Caco-2 (cell line): ENCODE measurements at regions not wholly inside any gene's neighbourhood (a gene's known extent, or its start where the extent isn't known, plus 50 kb on each side); places are given as distances from the start of the nearest gene placed in this dataset.

Source experiments
- BruUV-seq: library from RNA; stranded (reverse); fragments of 400-500 nt; replicated peaks from 2 replicates; lab custom pipeline; 2021; lab: Mats Ljungman, UMichigan
- CTCF ChIA-PET: fragments of 300-600 bp; sonication (Branson Sonifier 250); formaldehyde crosslinking; loops from one replicate; lab custom pipeline; 2022; ENCODE audit warnings: antibody characterized with exemption; lab: Charles Lee
- POLR2A ChIA-PET: fragments of 300-600 bp; sonication (Branson Sonifier 250); formaldehyde crosslinking; loops from one replicate; lab custom pipeline; 2022; ENCODE audit warnings: antibody characterized with exemption; lab: Charles Lee
- DNase-seq, 2 experiments: peaks; one replicate each; pipeline versions ENCODE4 v3.0.0 to v3.0.0-alpha.2; 2020 to 2022
- H3K27me3 ChIP-seq: replicated peaks from 2 replicates; pipeline ENCODE4 v1.6.0; 2011; ENCODE audit warnings: low read length; ENCODE audit not compliant: control insufficient read depth, insufficient read depth
- H3K36me3 ChIP-seq: 2 replicates; pipeline ENCODE4 v1.5.1; 2011; ENCODE audit warnings: low read length; ENCODE audit not compliant: control insufficient read depth, insufficient read depth
- H3K4me1 ChIP-seq: fragments of 250-450 bp; sonication (Bioruptor Pico); 2 replicates; pipeline ENCODE4 v1.5.1; 2020; ENCODE audit warnings: mild to moderate bottlenecking
- H3K4me3 ChIP-seq: 2 replicates; pipeline ENCODE4 v1.5.1; 2011; ENCODE audit warnings: low read depth, mild to moderate bottlenecking, control low read depth, low read length
- H3K9me3 ChIP-seq: fragments of 250-450 bp; sonication (Bioruptor Pico); 2 replicates; pipeline ENCODE4 v1.5.1; 2020; ENCODE audit warnings: mild to moderate bottlenecking, moderate library complexity
- H3K27ac Mint-ChIP-seq: one replicate; pipeline ENCODE4 v1.8.0; 2022; ENCODE audit warnings: mixed read lengths; ENCODE audit not compliant: unreplicated experiment
- H3K27me3 Mint-ChIP-seq: one replicate; pipeline ENCODE4 v1.8.0; 2022; ENCODE audit warnings: mixed read lengths; ENCODE audit not compliant: insufficient read depth, unreplicated experiment
- H3K36me3 Mint-ChIP-seq: one replicate; pipeline ENCODE4 v1.8.0; 2022; ENCODE audit warnings: mild to moderate bottlenecking, mixed read lengths; ENCODE audit not compliant: insufficient read depth, unreplicated experiment
- H3K4me1 Mint-ChIP-seq: one replicate; pipeline ENCODE4 v1.8.0; 2022; ENCODE audit warnings: low read depth, mixed read lengths; ENCODE audit not compliant: unreplicated experiment
- H3K4me3 Mint-ChIP-seq: one replicate; pipeline ENCODE4 v1.8.0; 2022; ENCODE audit warnings: mild to moderate bottlenecking, moderate library complexity, mixed read lengths; ENCODE audit not compliant: unreplicated experiment
- H3K9me3 Mint-ChIP-seq: one replicate; pipeline ENCODE4 v1.8.0; 2022; ENCODE audit warnings: mixed read lengths; ENCODE audit not compliant: unreplicated experiment
- CTCF ChIP-seq, 2 experiments: fragments of 200-600 bp in 1 of 2; IDR thresholded peaks; 1 replicate in 1 of 2; 2 replicates in 1 of 2; pipeline versions ENCODE4 v1.5.1 to v1.8.0; 2011 to 2022; ENCODE audit warnings: antibody characterized with exemption in 1 of 2, control low read depth in 1 of 2, inconsistent platforms in 1 of 2, low read depth in 1 of 2, low read length in 1 of 2, mild to moderate bottlenecking in 1 of 2, moderate library complexity in 1 of 2; ENCODE audit not compliant: insufficient read depth in 1 of 2, severe bottlenecking in 1 of 2, unreplicated experiment in 1 of 2
- intact Hi-C: fragments of 100-400 bp; cut with micrococcal nuclease; formaldehyde crosslinking; loops from one replicate; pipeline ENCODE4 v1.10.0; 2022; ENCODE audit not compliant: unreplicated experiment

GRCh38 chr10:132477066-132477397 is 60.6 kb upstream of the INPP5A start:
- Mint-ChIP-seq H3K4me1 (peaks cover 2% of the 10 kb centered on the region), H3K27me3 (peaks cover 3% of the 10 kb centered on the region), H3K4me3 (no peak overlapping the region), H3K36me3 (no peaks in the 10 kb centered on the region), H3K9me3 (no peaks in the 10 kb centered on the region), H3K27ac (no peak overlapping the region)
- no TSS peak for BruUV-seq
- Histone ChIP-seq H3K9me3 (no peaks in the 10 kb centered on the region), H3K4me1 (peaks cover 5% of the 10 kb centered on the region; the same call in 1 of the 2 replicates), H3K4me3 (no peak overlapping the region), H3K36me3 (no peaks in the 10 kb centered on the region), H3K27me3 (no peaks in the 10 kb centered on the region)
- intact Hi-C loops: no loop called here
- no peak for TF ChIP-seq CTCF (IDR thresholded peaks at IDR 0.05; ENCODE audit: insufficient read depth in 1 of 2, low read depth in 1 of 2, low read length in 1 of 2, severe bottlenecking in 1 of 2, unreplicated experiment in 1 of 2)
- ChIA-PET CTCF (no interaction called here), POLR2A (no interaction called here)
- no peak for DNase-seq

- no TSS peak for BruUV-seq
- no peak for DNase-seq
- H3K9me3 Mint-ChIP-seq: peaks cover 6% of the 10 kb centered on the region
- peaks cover 9% of the 10 kb centered on the region; the same call in 1 of the 2 replicates for H3K4me1 ChIP-seq
- no peak overlapping the region for H3K27ac Mint-ChIP-seq
- ChIA-PET POLR2A (no interaction called here), CTCF (no interaction called here)
- no peak for TF ChIP-seq CTCF (IDR thresholded peaks at IDR 0.05; ENCODE audit: insufficient read depth in 1 of 2, low read depth in 1 of 2, low read length in 1 of 2, severe bottlenecking in 1 of 2, unreplicated experiment in 1 of 2)
- H3K9me3 ChIP-seq: no peaks in the 10 kb centered on the region
- H3K4me3 ChIP-seq: no peak overlapping the region
- no peaks in the 10 kb centered on the region for H3K36me3 Mint-ChIP-seq
- no peaks in the 10 kb centered on the region for H3K36me3 ChIP-seq
- peaks cover 3% of the 10 kb centered on the region for H3K27me3 Mint-ChIP-seq
- no peaks in the 10 kb centered on the region for H3K27me3 ChIP-seq
- H3K4me3 Mint-ChIP-seq: no peak overlapping the region
- H3K4me1 Mint-ChIP-seq: peaks cover 8% of the 10 kb centered on the region
- intact Hi-C loops: no loop called here
Measured at GRCh38 chr10:132477398-132478340, 59.9 kb upstream of the INPP5A start.

GRCh38 chr10:132478341-132479023 is 59.1 kb upstream of the INPP5A start:
- Mint-ChIP-seq H3K27ac (no peak overlapping the region), H3K36me3 (no peaks in the 10 kb centered on the region), H3K4me1 (peaks cover 9% of the 10 kb centered on the region), H3K4me3 (no peak overlapping the region), H3K9me3 (peaks cover 9% of the 10 kb centered on the region), H3K27me3 (peaks cover 3% of the 10 kb centered on the region)
- intact Hi-C loops: no loop called here
- no TSS peak for BruUV-seq
- POLR2A ChIA-PET: no interaction called here
- peaks cover 9% of the 10 kb centered on the region; the same call in 1 of the 2 replicates for H3K4me1 ChIP-seq
- no peaks in the 10 kb centered on the region for H3K36me3 ChIP-seq
- H3K9me3 ChIP-seq: no peaks in the 10 kb centered on the region
- DNase-seq: no peak
- no peak for TF ChIP-seq CTCF (IDR thresholded peaks at IDR 0.05; ENCODE audit: insufficient read depth in 1 of 2, low read depth in 1 of 2, low read length in 1 of 2, severe bottlenecking in 1 of 2, unreplicated experiment in 1 of 2)
- no peak overlapping the region for H3K4me3 ChIP-seq
- no peaks in the 10 kb centered on the region for H3K27me3 ChIP-seq
- CTCF ChIA-PET: no interaction called here
